Progenitor cell of endocrine pancreas (in vitro differentiated cells): ENCODE measurements at regions not wholly inside any gene's neighbourhood (a gene's known extent, or its start where the extent isn't known, plus 50 kb on each side); places are given as distances from the start of the nearest gene placed in this dataset.
"Not testable (repeated sequence)": the region's sequence is repeated elsewhere in the genome, so short reads cannot be mapped to it uniquely, and the experiment has no call there.

Experiments used
- DNase-seq: peaks from one replicate; pipeline ENCODE4 v3.0.0; 2021; ENCODE audit warnings: low spot score; ENCODE audit not compliant: unreplicated experiment
- H3K27ac Mint-ChIP-seq: 2 replicates; pipeline ENCODE4 v1.8.0; 2021; ENCODE audit warnings: mild to moderate bottlenecking, moderate library complexity, mixed read lengths
- H3K27me3 Mint-ChIP-seq: 2 replicates; pipeline ENCODE4 v1.8.0; 2021; ENCODE audit warnings: mixed read lengths
- H3K36me3 Mint-ChIP-seq: 2 replicates; pipeline ENCODE4 v1.8.0; 2022; ENCODE audit warnings: mixed read lengths; ENCODE audit not compliant: insufficient read depth
- H3K4me1 Mint-ChIP-seq: 2 replicates; pipeline ENCODE4 v1.8.0; 2021; ENCODE audit warnings: low read depth, mixed read lengths
- H3K4me3 Mint-ChIP-seq: 2 replicates; pipeline ENCODE4 v1.8.0; 2021; ENCODE audit warnings: low read depth, mild to moderate bottlenecking, moderate library complexity, mixed read lengths
- H3K9me3 Mint-ChIP-seq: 2 replicates; pipeline ENCODE4 v1.8.0; 2021; ENCODE audit warnings: low read depth, mixed read lengths
- TF ChIP-seq, protein P1 (sequence below): fragments of 200-600 bp; sonication (generic); IDR thresholded peaks from one replicate; pipeline ENCODE4 v1.5.0; 2021; ENCODE audit warnings: antibody characterized with exemption, mild to moderate bottlenecking; ENCODE audit not compliant: unreplicated experiment

DNA sequence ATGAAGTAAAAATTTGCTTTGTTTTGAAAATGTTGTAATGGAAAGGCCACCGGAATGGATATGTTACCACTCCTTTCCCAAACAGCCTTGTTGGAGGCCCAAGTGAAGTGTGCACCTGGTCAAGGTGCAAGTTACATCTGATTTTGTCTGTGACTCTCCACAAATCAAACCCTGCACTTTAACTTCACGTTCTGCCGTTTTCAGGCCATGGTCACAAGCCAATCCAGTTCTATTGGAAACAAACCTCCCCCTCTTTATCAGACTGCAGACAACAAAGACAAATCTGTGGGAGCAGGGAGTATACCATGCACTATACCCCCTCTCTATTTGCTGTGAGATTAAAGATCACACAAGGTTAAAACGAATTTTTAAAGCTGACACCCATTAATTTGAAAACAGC lies 155.6 kb upstream of the RFC3 start:
- Mint-ChIP-seq H3K27ac (no peak overlapping the region), H3K4me1 (peaks cover 6% of the 10 kb centered on the region), H3K36me3 (peaks cover 1% of the 10 kb centered on the region), H3K9me3 (peaks cover 10% of the 10 kb centered on the region), H3K4me3 (no peak overlapping the region), H3K27me3 (no peaks in the 10 kb centered on the region)
- TF ChIP-seq, protein P1, sequence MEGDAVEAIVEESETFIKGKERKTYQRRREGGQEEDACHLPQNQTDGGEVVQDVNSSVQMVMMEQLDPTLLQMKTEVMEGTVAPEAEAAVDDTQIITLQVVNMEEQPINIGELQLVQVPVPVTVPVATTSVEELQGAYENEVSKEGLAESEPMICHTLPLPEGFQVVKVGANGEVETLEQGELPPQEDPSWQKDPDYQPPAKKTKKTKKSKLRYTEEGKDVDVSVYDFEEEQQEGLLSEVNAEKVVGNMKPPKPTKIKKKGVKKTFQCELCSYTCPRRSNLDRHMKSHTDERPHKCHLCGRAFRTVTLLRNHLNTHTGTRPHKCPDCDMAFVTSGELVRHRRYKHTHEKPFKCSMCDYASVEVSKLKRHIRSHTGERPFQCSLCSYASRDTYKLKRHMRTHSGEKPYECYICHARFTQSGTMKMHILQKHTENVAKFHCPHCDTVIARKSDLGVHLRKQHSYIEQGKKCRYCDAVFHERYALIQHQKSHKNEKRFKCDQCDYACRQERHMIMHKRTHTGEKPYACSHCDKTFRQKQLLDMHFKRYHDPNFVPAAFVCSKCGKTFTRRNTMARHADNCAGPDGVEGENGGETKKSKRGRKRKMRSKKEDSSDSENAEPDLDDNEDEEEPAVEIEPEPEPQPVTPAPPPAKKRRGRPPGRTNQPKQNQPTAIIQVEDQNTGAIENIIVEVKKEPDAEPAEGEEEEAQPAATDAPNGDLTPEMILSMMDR: no peak
- no peak for DNase-seq

DNA sequence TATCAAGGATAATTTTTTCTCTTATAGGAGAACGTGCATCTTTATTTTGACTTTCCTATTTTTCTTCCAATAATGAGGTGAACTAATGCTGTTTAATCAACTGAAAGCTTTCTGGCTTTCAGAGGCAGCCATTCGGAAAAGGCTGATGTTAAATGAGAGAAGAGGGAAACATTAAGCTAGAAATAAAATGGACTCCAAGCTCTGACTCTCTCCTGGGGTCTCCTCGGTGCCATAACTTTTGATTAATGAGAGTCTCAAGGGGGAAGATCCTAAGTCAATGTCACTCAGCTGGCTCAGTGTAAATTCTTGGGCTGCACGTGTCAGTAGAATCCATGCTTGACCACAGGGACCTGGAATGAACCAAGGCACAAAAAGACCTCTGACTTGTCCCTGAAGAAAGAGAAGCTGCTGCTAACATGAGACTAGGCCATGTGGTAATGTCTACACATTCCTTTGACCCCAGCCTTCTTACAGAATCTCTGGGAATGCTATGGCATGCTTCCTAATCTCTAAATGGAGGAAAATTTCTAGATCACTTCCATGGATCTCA lies 152.2 kb upstream of the RFC3 start:
- no peak for DNase-seq
- no peak overlapping the region for H3K4me3 Mint-ChIP-seq
- H3K36me3 Mint-ChIP-seq: peaks cover 1% of the 10 kb centered on the region
- peaks cover 7% of the 10 kb centered on the region for H3K9me3 Mint-ChIP-seq
- H3K4me1 Mint-ChIP-seq: peaks cover 6% of the 10 kb centered on the region
- H3K27ac Mint-ChIP-seq: no peak overlapping the region
- no peaks in the 10 kb centered on the region for H3K27me3 Mint-ChIP-seq
- TF ChIP-seq, protein P1: no peak

DNA sequence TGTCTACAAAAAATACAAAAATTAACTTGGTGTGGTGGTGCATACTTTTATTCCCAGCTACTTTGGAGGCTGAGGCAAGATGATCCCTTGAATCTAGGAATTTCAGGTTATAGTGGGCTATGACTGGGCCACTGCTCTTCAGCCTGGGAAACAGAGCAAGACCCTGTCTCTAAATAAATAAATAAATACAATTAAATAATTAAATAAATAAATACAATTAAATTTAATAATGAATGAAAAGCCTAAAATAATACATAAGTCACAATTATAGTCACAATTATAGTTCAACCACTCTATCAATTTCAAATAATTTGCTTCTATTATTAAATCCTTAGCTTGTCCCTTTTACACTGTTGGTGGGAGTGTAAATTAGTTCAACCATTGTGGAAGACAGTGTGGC lies 146.4 kb upstream of the RFC3 start:
- peaks cover 7% of the 10 kb centered on the region for H3K4me1 Mint-ChIP-seq
- TF ChIP-seq, protein P1: no peak
- no peaks in the 10 kb centered on the region for H3K9me3 Mint-ChIP-seq
- no peaks in the 10 kb centered on the region for H3K36me3 Mint-ChIP-seq
- no peak for DNase-seq
- H3K4me3 Mint-ChIP-seq: no peak overlapping the region
- H3K27ac Mint-ChIP-seq: no peak overlapping the region
- H3K27me3 Mint-ChIP-seq: no peaks in the 10 kb centered on the region

DNA sequence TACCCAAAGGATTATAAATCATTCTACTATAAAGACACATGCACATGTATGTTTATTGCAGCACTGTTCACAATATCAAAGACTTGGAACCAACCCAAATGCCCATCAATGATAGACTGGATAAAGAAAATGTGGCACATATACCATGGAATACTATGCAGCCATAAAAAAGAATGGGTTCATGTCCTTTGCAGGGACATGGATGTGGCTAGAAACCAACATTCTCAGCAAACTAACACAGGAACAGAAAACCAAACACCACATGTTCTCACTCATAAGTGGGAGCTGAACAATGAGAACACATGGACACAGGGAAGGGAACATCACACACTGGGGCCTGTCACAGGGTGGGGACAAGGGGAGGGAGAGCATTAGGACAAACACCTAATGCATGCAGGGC lies 145.9 kb upstream of the RFC3 start:
- not testable (repeated sequence) for H3K4me3 Mint-ChIP-seq, H3K36me3 Mint-ChIP-seq, DNase-seq, H3K27ac Mint-ChIP-seq, H3K27me3 Mint-ChIP-seq, H3K9me3 Mint-ChIP-seq
- H3K4me1 Mint-ChIP-seq: peaks cover 11% of the 10 kb centered on the region

DNA sequence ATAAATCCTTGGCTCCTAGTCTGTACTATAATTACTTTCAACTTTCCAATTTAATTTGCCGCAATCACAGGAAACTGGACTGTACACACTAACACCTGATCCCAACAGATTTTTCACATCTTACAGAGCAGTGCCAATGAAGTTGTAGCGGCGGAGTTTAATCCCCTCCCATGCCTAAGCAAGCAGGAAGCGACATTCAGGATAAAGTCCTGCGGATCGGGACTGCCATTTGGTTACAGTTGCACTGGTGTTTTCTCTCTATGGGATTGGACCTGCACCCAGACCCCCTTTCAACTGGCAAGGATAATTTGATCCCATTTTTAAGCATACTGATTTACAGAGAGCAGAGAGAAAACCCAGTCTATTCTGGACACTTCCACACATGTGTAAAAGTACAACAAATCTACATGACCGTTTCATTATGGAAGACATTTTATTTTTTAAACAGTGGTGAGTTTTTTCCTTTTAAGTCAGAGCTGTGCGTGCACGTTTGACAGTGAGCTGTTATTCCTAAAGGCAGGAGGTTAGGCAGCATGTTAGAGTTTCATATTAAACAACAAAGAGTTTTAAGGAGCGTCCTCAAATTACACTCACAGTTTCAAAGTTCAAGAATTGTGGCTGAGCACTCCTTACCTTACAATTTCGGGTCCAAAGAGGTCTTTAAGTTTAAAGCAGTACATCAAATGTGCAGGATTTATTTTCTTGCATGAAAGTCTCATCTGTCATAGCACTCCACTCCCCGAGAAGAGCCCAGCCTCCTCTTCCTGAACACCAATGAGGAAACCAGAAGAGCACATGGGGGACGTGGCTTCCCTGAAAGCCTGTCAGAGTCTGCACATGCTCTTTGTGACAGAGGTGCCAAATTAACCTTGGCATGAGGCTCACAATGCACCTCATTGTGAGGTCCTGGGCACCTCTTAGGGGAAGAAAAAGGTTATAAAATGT lies 141.6 kb upstream of the RFC3 start:
- H3K9me3 Mint-ChIP-seq: peaks cover 5% of the 10 kb centered on the region
- H3K36me3 Mint-ChIP-seq: peaks cover 2% of the 10 kb centered on the region
- no peaks in the 10 kb centered on the region for H3K27me3 Mint-ChIP-seq
- DNase-seq: no peak
- H3K27ac Mint-ChIP-seq: no peak overlapping the region
- H3K4me1 Mint-ChIP-seq: peaks cover 34% of the 10 kb centered on the region
- no peak overlapping the region for H3K4me3 Mint-ChIP-seq
- TF ChIP-seq, protein P1: no peak

DNA sequence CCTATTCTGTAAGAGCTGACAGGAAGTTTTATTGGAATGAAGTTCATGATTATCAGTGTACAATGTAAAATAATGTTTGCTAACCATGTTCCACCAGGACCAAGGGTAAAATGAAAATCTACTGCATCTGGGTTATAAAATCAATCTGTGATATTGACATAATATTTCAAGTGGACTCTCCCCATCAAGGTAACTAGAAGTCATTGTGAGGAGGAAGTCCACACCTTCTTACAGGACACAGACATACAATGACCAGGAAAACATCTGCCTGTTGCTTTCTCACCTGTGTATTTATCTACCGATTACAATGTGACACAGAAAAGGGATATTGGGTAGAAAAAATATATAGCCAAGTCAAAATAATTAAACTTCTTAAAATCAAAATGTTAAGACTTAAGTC lies 140.7 kb upstream of the RFC3 start:
- H3K36me3 Mint-ChIP-seq: peaks cover 3% of the 10 kb centered on the region
- H3K4me3 Mint-ChIP-seq: no peak overlapping the region
- TF ChIP-seq, protein P1: no peak
- no peak for DNase-seq
- H3K9me3 Mint-ChIP-seq: peaks cover 6% of the 10 kb centered on the region
- no peak overlapping the region for H3K27ac Mint-ChIP-seq
- peaks cover 34% of the 10 kb centered on the region for H3K4me1 Mint-ChIP-seq
- H3K27me3 Mint-ChIP-seq: no peaks in the 10 kb centered on the region
